Keratinocyte (primary cell): ENCODE measurements at regions not wholly inside any gene's neighbourhood (a gene's known extent, or its start where the extent isn't known, plus 50 kb on each side); places are given as distances from the start of the nearest gene placed in this dataset.

Experiments
- DNase-seq: peaks from one replicate; pipeline ENCODE4 v3.0.0-alpha.2; 2011; ENCODE audit warnings: low read depth, missing footprints, low spot score
- FAIRE-seq: peaks from 2 replicates; lab custom pipeline; 2011; peaks lifted over from hg19 to GRCh38; lab: Jason Lieb, UNC
- H2AFZ ChIP-seq: 2 replicates; pipeline ENCODE4 v1.6.0; 2012; ENCODE audit warnings: low read length, control low read depth, inconsistent platforms; ENCODE audit not compliant: control insufficient read depth
- H3K27ac ChIP-seq: 2 replicates; pipeline ENCODE4 v1.5.1; 2011; ENCODE audit warnings: low read length; ENCODE audit not compliant: control insufficient read depth, insufficient read depth
- H3K27me3 ChIP-seq: 3 replicates; pipeline ENCODE4 v1.6.0; 2011; ENCODE audit warnings: low read length; ENCODE audit not compliant: control insufficient read depth, insufficient read depth; ENCODE audit errors: extremely low read depth
- H3K36me3 ChIP-seq, 2 experiments: 2 replicates in 1 of 2; 3 replicates in 1 of 2; pipeline ENCODE4 v1.5.1; 2011; ENCODE audit warnings: low read length in 2 of 2, mild to moderate bottlenecking in 1 of 2; ENCODE audit not compliant: control insufficient read depth in 2 of 2, insufficient read depth in 2 of 2; ENCODE audit errors: extremely low read depth in 1 of 2
- H3K4me1 ChIP-seq: 3 replicates; pipeline ENCODE4 v1.5.1; 2011; ENCODE audit warnings: low read length; ENCODE audit not compliant: control insufficient read depth, insufficient read depth; ENCODE audit errors: extremely low read depth
- H3K4me2 ChIP-seq: 3 replicates; pipeline ENCODE4 v1.6.0; 2011; ENCODE audit warnings: low read depth, low read length; ENCODE audit not compliant: control insufficient read depth, insufficient read depth; ENCODE audit errors: extremely low read depth
- H3K4me3 ChIP-seq, 3 experiments: fragments of 200-600 bp in 1 of 3; sonication (generic) in 1 of 3; 2 replicates in 2 of 3; 3 replicates in 1 of 3; pipeline ENCODE4 v1.5.1; 2011 to 2016; ENCODE audit warnings: low read length in 3 of 3, mild to moderate bottlenecking in 3 of 3, control low read depth in 2 of 3, inconsistent platforms in 1 of 3, low read depth in 1 of 3, mixed read lengths in 1 of 3, mixed run types in 1 of 3, moderate library complexity in 1 of 3; ENCODE audit not compliant: control insufficient read depth in 2 of 3, insufficient read depth in 2 of 3; ENCODE audit errors: extremely low read depth in 1 of 3
- H3K79me2 ChIP-seq: 2 replicates; pipeline ENCODE4 v1.6.0; 2012; ENCODE audit warnings: low read length; ENCODE audit not compliant: control insufficient read depth, insufficient read depth
- H3K9ac ChIP-seq: 3 replicates; pipeline ENCODE4 v1.6.0; 2011; ENCODE audit warnings: low read length; ENCODE audit not compliant: control insufficient read depth, insufficient read depth; ENCODE audit errors: extremely low read depth
- H3K9me1 ChIP-seq: 3 replicates; pipeline ENCODE4 v1.6.0; 2011; ENCODE audit warnings: low read length; ENCODE audit not compliant: control insufficient read depth, insufficient read depth; ENCODE audit errors: extremely low read depth
- H3K9me3 ChIP-seq: 2 replicates; pipeline ENCODE4 v1.5.1; 2012; ENCODE audit warnings: low read depth, low read length; ENCODE audit not compliant: control insufficient read depth
- H4K20me1 ChIP-seq: 3 replicates; pipeline ENCODE4 v1.6.0; 2011; ENCODE audit warnings: low read length; ENCODE audit not compliant: control insufficient read depth, insufficient read depth; ENCODE audit errors: extremely low read depth
- EZH2 ChIP-seq: IDR thresholded peaks from one replicate; pipeline ENCODE4 v1.6.1; 2012; ENCODE audit warnings: inconsistent platforms, mild to moderate bottlenecking, low read length, moderate library complexity
- dilution Hi-C: fragments of 300-500 bp; cut with MboI; formaldehyde crosslinking; loops from one replicate; pipeline ENCODE4 v1.7.0; 2020; ENCODE audit warnings: low sequenced_read_pairs; ENCODE audit not compliant: extremely low pct_ligation_motif_present
- TF ChIP-seq, protein P1 (sequence below), 3 experiments: IDR thresholded peaks in 1 of 3; conservative IDR thresholded peaks in 1 of 3; optimal IDR thresholded peaks in 1 of 3; 2 replicates in 2 of 3; 3 replicates in 1 of 3; pipeline versions ENCODE3 to v1.5.1; 2011; ENCODE audit warnings: low read length in 3 of 3, mild to moderate bottlenecking in 3 of 3, moderate library complexity in 2 of 3, control low read depth in 1 of 3, inconsistent platforms in 1 of 3; ENCODE audit not compliant: insufficient read depth in 2 of 3; ENCODE audit errors: extremely low read depth in 1 of 3

DNA sequence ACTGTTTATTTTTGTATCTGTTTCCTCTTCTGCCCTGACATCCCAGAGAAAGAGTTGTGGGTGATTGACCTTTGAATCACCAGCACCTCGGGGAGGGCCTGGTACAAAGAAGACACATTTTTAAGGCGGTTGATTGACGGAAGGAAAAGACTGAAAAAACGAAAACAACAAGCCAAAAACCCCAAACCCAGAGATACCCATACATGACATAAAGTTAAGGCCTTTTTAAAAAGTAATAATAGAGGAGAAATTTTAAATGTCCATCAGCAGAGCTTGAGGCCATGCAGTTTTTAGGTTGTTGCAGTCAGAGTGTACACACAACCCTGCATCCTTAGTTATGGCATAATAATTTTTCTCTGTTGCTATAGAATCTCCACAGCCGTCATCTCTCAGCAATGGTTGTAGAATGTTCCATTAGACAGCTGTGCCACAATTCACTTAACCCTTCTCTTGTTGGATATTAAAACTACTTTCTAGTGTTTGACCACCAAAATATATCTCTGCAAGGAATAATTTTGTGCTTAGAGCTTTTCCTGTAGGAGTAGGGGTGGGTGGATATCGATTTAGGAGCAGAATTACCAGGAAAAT, 110.2 kb downstream of the GNL3L start:
- TF ChIP-seq EZH2, result no peak
- TF ChIP-seq, protein P1, sequence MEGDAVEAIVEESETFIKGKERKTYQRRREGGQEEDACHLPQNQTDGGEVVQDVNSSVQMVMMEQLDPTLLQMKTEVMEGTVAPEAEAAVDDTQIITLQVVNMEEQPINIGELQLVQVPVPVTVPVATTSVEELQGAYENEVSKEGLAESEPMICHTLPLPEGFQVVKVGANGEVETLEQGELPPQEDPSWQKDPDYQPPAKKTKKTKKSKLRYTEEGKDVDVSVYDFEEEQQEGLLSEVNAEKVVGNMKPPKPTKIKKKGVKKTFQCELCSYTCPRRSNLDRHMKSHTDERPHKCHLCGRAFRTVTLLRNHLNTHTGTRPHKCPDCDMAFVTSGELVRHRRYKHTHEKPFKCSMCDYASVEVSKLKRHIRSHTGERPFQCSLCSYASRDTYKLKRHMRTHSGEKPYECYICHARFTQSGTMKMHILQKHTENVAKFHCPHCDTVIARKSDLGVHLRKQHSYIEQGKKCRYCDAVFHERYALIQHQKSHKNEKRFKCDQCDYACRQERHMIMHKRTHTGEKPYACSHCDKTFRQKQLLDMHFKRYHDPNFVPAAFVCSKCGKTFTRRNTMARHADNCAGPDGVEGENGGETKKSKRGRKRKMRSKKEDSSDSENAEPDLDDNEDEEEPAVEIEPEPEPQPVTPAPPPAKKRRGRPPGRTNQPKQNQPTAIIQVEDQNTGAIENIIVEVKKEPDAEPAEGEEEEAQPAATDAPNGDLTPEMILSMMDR (optimal IDR thresholded peaks at IDR 0.05 in 1 of 3, IDR thresholded peaks at IDR 0.05 in 1 of 3, conservative IDR thresholded peaks at IDR 0.05 in 1 of 3; ENCODE audit: extremely low read depth in 1 of 3, insufficient read depth in 2 of 3, low read length in 3 of 3), result no peak

GRCh38 chrX:54640736-54641135, 110.7 kb downstream of the GNL3L start:
- no peak overlapping the region for H3K27ac ChIP-seq
- H3K4me2 ChIP-seq, result no peak overlapping the region
- H3K79me2 ChIP-seq, result no peaks in the 10 kb centered on the region
- H3K9ac ChIP-seq, result no peak overlapping the region
- TF ChIP-seq, protein P1 (optimal IDR thresholded peaks at IDR 0.05 in 1 of 3, IDR thresholded peaks at IDR 0.05 in 1 of 3, conservative IDR thresholded peaks at IDR 0.05 in 1 of 3; ENCODE audit: extremely low read depth in 1 of 3, insufficient read depth in 2 of 3, low read length in 3 of 3), result no peak
- TF ChIP-seq EZH2, result no peak
- H3K4me1 ChIP-seq, result no peaks in the 10 kb centered on the region
- no peaks in the 10 kb centered on the region for H3K9me3 ChIP-seq
- DNase-seq (no peak), FAIRE-seq (no peak)
- no peak overlapping the region for H3K4me3 ChIP-seq
- peak overlapping the region; percentile 36 for H2AFZ ChIP-seq
- no peaks in the 10 kb centered on the region for H4K20me1 ChIP-seq
- no peaks in the 10 kb centered on the region for H3K9me1 ChIP-seq
- no peaks in the 10 kb centered on the region for H3K36me3 ChIP-seq
- dilution Hi-C loops, result no loop called here
- H3K27me3 ChIP-seq, result no peaks in the 10 kb centered on the region

More for the DNA sequence above, 110.2 kb downstream of the GNL3L start:
- H3K4me2 ChIP-seq, result peak overlapping the region; percentile 57
- no peaks in the 10 kb centered on the region for H4K20me1 ChIP-seq
- H3K27ac ChIP-seq, result peak overlapping the region; percentile 91
- H3K4me1 ChIP-seq, result no peaks in the 10 kb centered on the region
- H3K4me3 ChIP-seq, result peak overlapping the region in 2 of 3 experiments; percentile 36 to 71
- peak overlapping the region; percentile 36 for H2AFZ ChIP-seq
- no peaks in the 10 kb centered on the region for H3K79me2 ChIP-seq
- dilution Hi-C loops, result no loop called here
- no peaks in the 10 kb centered on the region for H3K27me3 ChIP-seq
- H3K9me3 ChIP-seq, result no peaks in the 10 kb centered on the region
- no peaks in the 10 kb centered on the region for H3K9me1 ChIP-seq
- H3K9ac ChIP-seq, result peak overlapping the region; percentile 85
- DNase-seq (no peak), FAIRE-seq (no peak)
- no peaks in the 10 kb centered on the region for H3K36me3 ChIP-seq
